ENCODE measurements at regions not wholly inside any gene's neighbourhood (a gene's known extent, or its start where the extent isn't known, plus 50 kb on each side); places are given as distances from the start of the nearest gene placed in this dataset.
"Not testable (repeated sequence)": the region's sequence is repeated elsewhere in the genome, so short reads cannot be mapped to it uniquely, and the experiment has no call there.

GRCh38 chr18:67007999-67008398 lies 404.1 kb upstream of the CDH19 start:
- no peak for DNase-seq (ENCODE audit: low spot score)

- no peak for DNase-seq (ENCODE audit: low spot score)
Measured at GRCh38 chr18:67007085-67007484, 403.2 kb upstream of the CDH19 start.

- DNase-seq (ENCODE audit: low spot score), result no peak
Measured at GRCh38 chr18:67001052-67001451, 397.2 kb upstream of the CDH19 start.

- no peak for DNase-seq (ENCODE audit: low spot score)
Measured at GRCh38 chr18:66999003-66999402, 395.1 kb upstream of the CDH19 start.

- no peak for DNase-seq (ENCODE audit: low spot score)
Measured at GRCh38 chr18:66995270-66995669, 391.4 kb upstream of the CDH19 start.

- DNase-seq (ENCODE audit: low spot score), result no peak
Measured at GRCh38 chr18:66994790-66995189, 390.9 kb upstream of the CDH19 start.

GRCh38 chr18:66993492-66993891 lies 389.6 kb upstream of the CDH19 start:
- no peak for DNase-seq (ENCODE audit: low spot score)

- DNase-seq (ENCODE audit: low spot score), result no peak
Measured at GRCh38 chr18:66990909-66991308, 387.0 kb upstream of the CDH19 start.

- no peak for DNase-seq (ENCODE audit: low spot score)
Measured at GRCh38 chr18:66979009-66979408, 375.1 kb upstream of the CDH19 start.

GRCh38 chr18:66972681-66973080 lies 368.8 kb upstream of the CDH19 start:
- DNase-seq (ENCODE audit: low spot score), result no peak

- DNase-seq (ENCODE audit: low spot score), result no peak
Measured at GRCh38 chr18:66971960-66972359, 368.1 kb upstream of the CDH19 start.

- DNase-seq (ENCODE audit: low spot score), result no peak
Measured at GRCh38 chr18:66966171-66966570, 362.3 kb upstream of the CDH19 start.

GRCh38 chr18:66958309-66958708 lies 354.4 kb upstream of the CDH19 start:
- no peak for DNase-seq (ENCODE audit: low spot score)

GRCh38 chr18:66951750-66952149 lies 347.9 kb upstream of the CDH19 start:
- DNase-seq (ENCODE audit: low spot score), result no peak

GRCh38 chr18:66949419-66949818 lies 345.5 kb upstream of the CDH19 start:
- DNase-seq (ENCODE audit: low spot score), result no peak

GRCh38 chr18:66937546-66937945 lies 333.7 kb upstream of the CDH19 start:
- no peak for DNase-seq (ENCODE audit: low spot score)

- no peak for DNase-seq (ENCODE audit: low spot score)
Measured at GRCh38 chr18:66931010-66931409, 327.1 kb upstream of the CDH19 start.

- no peak for DNase-seq (ENCODE audit: low spot score)
Measured at GRCh38 chr18:66916834-66917233, 312.9 kb upstream of the CDH19 start.

- DNase-seq (ENCODE audit: low spot score), result no peak
Measured at GRCh38 chr18:66900837-66901236, 296.9 kb upstream of the CDH19 start.

- no peak for DNase-seq (ENCODE audit: low spot score)
Measured at GRCh38 chr18:66895631-66896030, 291.7 kb upstream of the CDH19 start.

- no peak for DNase-seq (ENCODE audit: low spot score)
Measured at GRCh38 chr18:66894851-66895250, 291.0 kb upstream of the CDH19 start.

GRCh38 chr18:66892388-66892787 lies 288.5 kb upstream of the CDH19 start:
- DNase-seq (ENCODE audit: low spot score), result not testable (repeated sequence)

GRCh38 chr18:66874812-66875474 lies 271.1 kb upstream of the CDH19 start:
- no peak for DNase-seq (ENCODE audit: low spot score)

GRCh38 chr18:66874375-66874774 lies 270.5 kb upstream of the CDH19 start:
- no peak for DNase-seq (ENCODE audit: low spot score)

- no peak for DNase-seq (ENCODE audit: low spot score)
Measured at GRCh38 chr18:66873899-66874298, 270.0 kb upstream of the CDH19 start.
